ENCODE measurements at regions not wholly inside any gene's neighbourhood (a gene's known extent, or its start where the extent isn't known, plus 50 kb on each side); places are given as distances from the start of the nearest gene placed in this dataset.

DNA sequence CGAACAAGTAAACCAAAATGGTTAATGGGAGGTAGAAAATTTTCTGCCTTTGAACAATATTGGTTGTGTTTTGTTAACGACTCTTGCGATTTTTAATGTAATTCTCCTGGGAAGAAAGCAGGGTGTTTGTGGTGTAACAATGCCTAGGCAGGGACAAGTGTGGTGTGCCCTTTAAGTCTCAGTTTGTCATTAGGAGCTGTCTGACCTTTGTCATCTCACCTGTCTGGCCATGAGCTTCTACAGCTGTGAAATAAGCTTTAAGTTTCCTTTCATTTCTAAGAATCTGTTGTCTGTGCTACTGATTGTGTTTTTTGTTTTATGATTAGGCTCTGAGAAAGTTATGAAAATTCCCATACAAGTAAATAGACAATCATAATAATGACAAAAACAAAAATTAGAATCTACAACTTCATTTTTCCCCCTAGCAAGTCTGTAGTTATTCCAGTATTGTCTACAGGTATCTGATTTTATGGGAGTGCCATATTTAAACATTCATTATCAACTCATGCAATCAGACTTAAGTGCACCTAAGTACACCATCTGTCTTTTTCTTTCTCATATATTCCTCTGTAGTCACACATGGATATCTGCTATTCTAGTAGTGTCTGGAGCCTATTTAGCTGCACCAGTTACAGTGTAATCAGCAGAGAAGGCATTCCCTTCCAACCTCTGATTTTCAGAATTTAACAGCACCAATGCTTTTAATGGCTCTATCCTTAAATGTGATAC lies 203.5 kb downstream of the PPARGC1A start:
- intact Hi-C loops (cut with micrococcal nuclease; ENCODE audit: unreplicated experiment) (no loop called here), in situ Hi-C loops (cut with HindIII; ENCODE audit: low pct_unique_long_range_greater_than_20kb, low sequenced_read_pairs) (no loop called here)
- ChIA-PET CTCF (no interaction called here), POLR2A (no interaction called here)
- Histone ChIP-seq H3K4me1 (ENCODE audit: control insufficient read depth, insufficient read depth, low read length) (no peaks in the 10 kb centered on the region), H3K36me3 (ENCODE audit: control insufficient read depth, insufficient read depth, low read length) (no peaks in the 10 kb centered on the region), H3K9me3 (ENCODE audit: control insufficient read depth, insufficient read depth, low read depth, low read length) (no peaks in the 10 kb centered on the region), H3K27me3 (ENCODE audit: control insufficient read depth, insufficient read depth, low read length) (no peaks in the 10 kb centered on the region), H3K27ac (ENCODE audit: low read length) (no peak overlapping the region), H3K4me3 (ENCODE audit: low read depth in 2 of 2, low read length in 2 of 2) (no peak overlapping the region)
- BruUV-seq (replicated peaks), result no TSS peak
- DNase-seq (ENCODE audit: low read depth, low spot score) (no peak), ATAC-seq (no peak)
- TF ChIP-seq, protein P1, sequence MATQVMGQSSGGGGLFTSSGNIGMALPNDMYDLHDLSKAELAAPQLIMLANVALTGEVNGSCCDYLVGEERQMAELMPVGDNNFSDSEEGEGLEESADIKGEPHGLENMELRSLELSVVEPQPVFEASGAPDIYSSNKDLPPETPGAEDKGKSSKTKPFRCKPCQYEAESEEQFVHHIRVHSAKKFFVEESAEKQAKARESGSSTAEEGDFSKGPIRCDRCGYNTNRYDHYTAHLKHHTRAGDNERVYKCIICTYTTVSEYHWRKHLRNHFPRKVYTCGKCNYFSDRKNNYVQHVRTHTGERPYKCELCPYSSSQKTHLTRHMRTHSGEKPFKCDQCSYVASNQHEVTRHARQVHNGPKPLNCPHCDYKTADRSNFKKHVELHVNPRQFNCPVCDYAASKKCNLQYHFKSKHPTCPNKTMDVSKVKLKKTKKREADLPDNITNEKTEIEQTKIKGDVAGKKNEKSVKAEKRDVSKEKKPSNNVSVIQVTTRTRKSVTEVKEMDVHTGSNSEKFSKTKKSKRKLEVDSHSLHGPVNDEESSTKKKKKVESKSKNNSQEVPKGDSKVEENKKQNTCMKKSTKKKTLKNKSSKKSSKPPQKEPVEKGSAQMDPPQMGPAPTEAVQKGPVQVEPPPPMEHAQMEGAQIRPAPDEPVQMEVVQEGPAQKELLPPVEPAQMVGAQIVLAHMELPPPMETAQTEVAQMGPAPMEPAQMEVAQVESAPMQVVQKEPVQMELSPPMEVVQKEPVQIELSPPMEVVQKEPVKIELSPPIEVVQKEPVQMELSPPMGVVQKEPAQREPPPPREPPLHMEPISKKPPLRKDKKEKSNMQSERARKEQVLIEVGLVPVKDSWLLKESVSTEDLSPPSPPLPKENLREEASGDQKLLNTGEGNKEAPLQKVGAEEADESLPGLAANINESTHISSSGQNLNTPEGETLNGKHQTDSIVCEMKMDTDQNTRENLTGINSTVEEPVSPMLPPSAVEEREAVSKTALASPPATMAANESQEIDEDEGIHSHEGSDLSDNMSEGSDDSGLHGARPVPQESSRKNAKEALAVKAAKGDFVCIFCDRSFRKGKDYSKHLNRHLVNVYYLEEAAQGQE (IDR thresholded peaks at IDR 0.05; ENCODE audit: insufficient read depth in 1 of 2, low read depth in 2 of 2, low read length in 1 of 2), result no peak
- TF ChIP-seq SIN3A (IDR thresholded peaks at IDR 0.05; ENCODE audit: borderline replicate concordance, insufficient read depth, low read depth, low read length) (no peak), POLR2AphosphoS5 (IDR thresholded peaks at IDR 0.05; ENCODE audit: low read depth, low read length) (no peak)
- TF ChIP-seq, protein P2, sequence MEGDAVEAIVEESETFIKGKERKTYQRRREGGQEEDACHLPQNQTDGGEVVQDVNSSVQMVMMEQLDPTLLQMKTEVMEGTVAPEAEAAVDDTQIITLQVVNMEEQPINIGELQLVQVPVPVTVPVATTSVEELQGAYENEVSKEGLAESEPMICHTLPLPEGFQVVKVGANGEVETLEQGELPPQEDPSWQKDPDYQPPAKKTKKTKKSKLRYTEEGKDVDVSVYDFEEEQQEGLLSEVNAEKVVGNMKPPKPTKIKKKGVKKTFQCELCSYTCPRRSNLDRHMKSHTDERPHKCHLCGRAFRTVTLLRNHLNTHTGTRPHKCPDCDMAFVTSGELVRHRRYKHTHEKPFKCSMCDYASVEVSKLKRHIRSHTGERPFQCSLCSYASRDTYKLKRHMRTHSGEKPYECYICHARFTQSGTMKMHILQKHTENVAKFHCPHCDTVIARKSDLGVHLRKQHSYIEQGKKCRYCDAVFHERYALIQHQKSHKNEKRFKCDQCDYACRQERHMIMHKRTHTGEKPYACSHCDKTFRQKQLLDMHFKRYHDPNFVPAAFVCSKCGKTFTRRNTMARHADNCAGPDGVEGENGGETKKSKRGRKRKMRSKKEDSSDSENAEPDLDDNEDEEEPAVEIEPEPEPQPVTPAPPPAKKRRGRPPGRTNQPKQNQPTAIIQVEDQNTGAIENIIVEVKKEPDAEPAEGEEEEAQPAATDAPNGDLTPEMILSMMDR (IDR thresholded peaks at IDR 0.05), result no peak

DNA sequence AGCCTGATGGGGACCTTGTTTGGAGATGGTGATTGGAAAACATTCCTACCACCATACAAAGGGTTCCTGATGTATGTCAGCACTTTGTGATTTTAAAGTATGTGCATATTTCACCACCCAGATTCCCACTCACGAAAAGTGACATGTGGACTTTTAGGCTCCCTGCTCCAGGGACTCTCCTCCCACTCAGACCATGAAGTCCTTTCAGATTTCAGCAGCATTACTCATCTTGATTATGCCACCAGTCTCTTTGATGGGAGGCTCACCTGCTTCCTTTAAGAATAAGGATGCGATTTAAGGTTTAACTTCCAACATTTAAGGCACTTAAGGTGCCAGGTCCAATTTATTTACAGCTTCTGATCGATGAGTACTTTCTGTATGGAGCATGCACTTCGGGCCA lies 204.4 kb downstream of the PPARGC1A start:
- no peak for TF ChIP-seq TCF7L2 (IDR thresholded peaks at IDR 0.05; ENCODE audit: low read depth, low read length)
- TF ChIP-seq SIN3A (IDR thresholded peaks at IDR 0.05; ENCODE audit: borderline replicate concordance, insufficient read depth, low read depth, low read length), result no peak
- TF ChIP-seq POLR2AphosphoS5 (IDR thresholded peaks at IDR 0.05; ENCODE audit: low read depth, low read length), result no peak
- TF ChIP-seq, protein P2 (IDR thresholded peaks at IDR 0.05), result no peak
- TF ChIP-seq, protein P1 (IDR thresholded peaks at IDR 0.05; ENCODE audit: insufficient read depth in 1 of 2, low read depth in 2 of 2, low read length in 1 of 2), result no peak
- in situ Hi-C loops (cut with HindIII; ENCODE audit: low pct_unique_long_range_greater_than_20kb, low sequenced_read_pairs), result no loop called here
- Histone ChIP-seq H3K27ac (ENCODE audit: low read length) (no peak overlapping the region), H3K4me1 (ENCODE audit: control insufficient read depth, insufficient read depth, low read length) (no peaks in the 10 kb centered on the region), H3K9me3 (ENCODE audit: control insufficient read depth, insufficient read depth, low read depth, low read length) (no peaks in the 10 kb centered on the region), H3K4me3 (ENCODE audit: low read depth in 2 of 2, low read length in 2 of 2) (no peak overlapping the region), H3K27me3 (ENCODE audit: control insufficient read depth, insufficient read depth, low read length) (no peaks in the 10 kb centered on the region), H3K36me3 (ENCODE audit: control insufficient read depth, insufficient read depth, low read length) (no peaks in the 10 kb centered on the region)
- CTCF ChIA-PET, result no interaction called here
- no peak for ATAC-seq
- DNase-seq (ENCODE audit: low read depth, low spot score), result no peak
- intact Hi-C loops (cut with micrococcal nuclease; ENCODE audit: unreplicated experiment), result no loop called here
- POLR2A ChIA-PET, result no interaction called here
- no TSS peak for BruUV-seq (replicated peaks)
